ENCODE measurements at regions not wholly inside any gene's neighbourhood (a gene's known extent, or its start where the extent isn't known, plus 50 kb on each side); places are given as distances from the start of the nearest gene placed in this dataset.

DNA sequence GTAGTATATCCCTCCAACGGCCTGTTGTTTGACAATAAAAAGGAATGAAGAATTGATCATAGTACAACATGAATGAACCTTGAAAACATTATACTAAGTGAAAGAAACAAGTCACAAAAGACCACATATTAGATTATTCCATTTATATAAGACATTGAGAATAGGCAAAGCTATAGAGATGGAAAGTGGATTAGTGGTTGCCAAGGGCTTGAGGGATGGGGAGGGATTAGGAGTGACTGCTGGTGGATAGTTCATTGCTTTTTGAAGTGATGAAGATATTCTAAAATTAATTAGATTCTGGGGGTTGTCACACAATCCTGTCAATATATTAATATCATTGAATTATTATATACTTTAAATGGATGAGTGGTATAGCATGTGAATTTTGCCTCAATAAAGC, 142.5 kb upstream of the DPT start:
- no peak for DNase-seq (ENCODE audit: low read depth)

DNA sequence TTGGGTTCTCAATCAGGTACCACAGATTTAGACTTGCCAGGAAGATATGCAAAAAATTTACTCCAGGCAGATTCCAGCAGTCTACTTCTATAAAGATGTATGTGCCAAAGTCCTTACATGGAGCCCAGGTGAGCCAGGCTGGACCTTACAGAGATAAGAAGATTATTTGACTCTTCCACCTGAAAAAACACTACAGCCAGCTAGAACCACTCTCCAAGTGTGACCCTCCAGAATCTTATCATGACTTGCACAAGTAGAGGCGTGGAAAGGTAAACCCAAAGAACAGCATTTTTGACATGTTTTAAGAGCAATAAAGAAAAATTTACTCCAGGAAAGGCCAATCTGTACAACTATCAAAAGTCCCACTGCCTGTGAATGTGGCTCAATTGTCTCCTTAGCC, 146.8 kb upstream of the DPT start:
- DNase-seq (ENCODE audit: low read depth) = no peak

GRCh38 chr1:168876830-168877229, 147.8 kb upstream of the DPT start:
- DNase-seq (ENCODE audit: low read depth) = no peak

- DNase-seq (ENCODE audit: low read depth) = no peak
Observed at GRCh38 chr1:168879896-168880734, 151.1 kb upstream of the DPT start.

GRCh38 chr1:168881656-168882260, 152.8 kb upstream of the DPT start:
- no peak for DNase-seq (ENCODE audit: low read depth)

- no peak for DNase-seq (ENCODE audit: low read depth)
Observed at GRCh38 chr1:168887381-168887780, 158.4 kb upstream of the DPT start.

GRCh38 chr1:168888418-168888817, 159.4 kb upstream of the DPT start:
- DNase-seq (ENCODE audit: low read depth) = no peak

GRCh38 chr1:168892931-168893330, 163.9 kb upstream of the DPT start:
- no peak for DNase-seq (ENCODE audit: low read depth)

DNA sequence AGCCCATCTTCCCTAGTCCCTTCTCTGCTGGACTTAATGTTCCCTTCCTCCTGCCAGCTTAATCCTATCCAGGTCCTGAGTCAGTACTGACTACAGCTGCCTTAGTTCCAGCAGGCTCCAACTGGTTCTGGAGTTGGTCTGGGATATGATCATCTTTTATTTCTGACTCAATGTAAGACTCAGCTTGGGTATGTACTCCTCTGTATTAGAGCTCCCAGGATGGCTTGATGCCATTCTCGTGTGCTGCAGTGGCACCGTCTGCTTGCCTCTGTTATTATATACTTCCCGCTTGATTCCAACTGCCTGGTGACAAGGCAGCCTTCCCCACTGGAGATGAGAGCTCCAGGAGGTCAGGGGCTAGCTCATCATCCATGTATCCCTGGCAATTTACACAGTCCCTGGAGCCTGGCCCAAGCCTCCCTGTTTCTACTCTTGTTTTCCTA, 164.4 kb upstream of the DPT start:
- DNase-seq (ENCODE audit: low read depth) = no peak

DNA sequence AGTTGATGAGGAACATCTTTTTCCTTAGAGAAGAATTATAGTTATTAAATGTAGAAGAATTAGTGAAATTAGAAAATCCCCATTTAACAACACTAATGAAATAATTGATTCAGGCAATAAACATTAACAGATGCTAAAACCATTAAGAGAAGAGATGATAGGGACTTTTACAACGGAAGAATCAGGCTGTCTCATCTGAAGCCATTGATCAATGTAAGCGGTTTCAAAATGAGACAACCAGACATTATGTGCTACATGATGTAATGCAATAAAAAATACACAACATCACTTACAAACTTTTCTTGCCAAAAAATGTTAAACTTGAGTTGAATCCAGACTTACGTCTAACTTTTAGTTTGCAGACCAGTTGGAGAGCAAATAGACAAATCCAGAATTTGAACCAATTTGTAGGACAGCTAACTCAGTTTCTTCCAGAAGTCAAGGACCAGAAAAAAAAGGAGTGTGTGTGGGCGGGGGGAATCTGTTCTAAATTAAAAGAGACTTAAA, 165.4 kb upstream of the DPT start:
- no peak for DNase-seq (ENCODE audit: low read depth)

DNA sequence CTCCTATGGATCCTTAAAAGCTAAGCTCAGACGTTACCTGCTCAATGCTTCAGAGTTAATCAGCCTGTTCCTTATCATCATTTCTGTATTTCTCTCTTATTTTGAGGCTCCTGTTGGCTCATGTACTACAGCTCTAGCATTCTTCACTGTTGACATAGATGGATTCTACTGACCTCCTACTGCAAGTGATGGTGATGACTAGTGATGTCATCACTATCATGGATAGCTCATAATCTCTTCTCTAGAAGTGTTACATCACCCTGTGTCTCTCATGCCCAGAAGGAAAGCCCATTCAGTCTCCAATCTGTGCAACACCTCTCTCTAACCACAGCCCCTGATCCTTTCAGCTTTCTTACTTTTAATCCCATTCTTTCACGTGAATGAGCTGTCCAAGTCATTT, 168.2 kb upstream of the DPT start:
- DNase-seq (ENCODE audit: low read depth) = no peak

GRCh38 chr1:168903237-168903830, 174.3 kb upstream of the DPT start:
- no peak for DNase-seq (ENCODE audit: low read depth)

- no peak for DNase-seq (ENCODE audit: low read depth)
Observed at GRCh38 chr1:168905633-168906032, 176.6 kb upstream of the DPT start.

DNA sequence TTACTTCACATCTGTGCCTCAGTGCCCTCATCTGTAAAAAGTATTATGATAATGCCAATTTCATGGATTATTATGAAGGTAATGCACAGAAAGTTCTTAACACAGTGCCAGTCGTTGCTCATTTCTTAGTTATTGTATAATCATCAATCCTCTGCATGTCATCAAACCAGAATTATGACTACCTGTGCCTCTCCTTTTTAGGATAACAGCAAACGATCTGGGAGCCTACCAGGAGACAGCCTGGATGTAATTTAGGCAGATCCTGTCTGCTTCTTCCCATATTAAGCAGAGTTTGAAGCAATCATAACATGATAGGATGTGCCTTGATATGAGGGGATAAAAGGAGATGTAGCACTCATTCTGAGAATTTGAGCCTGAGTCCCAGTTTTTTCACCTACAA, 177.4 kb upstream of the DPT start:
- no peak for DNase-seq (ENCODE audit: low read depth)

GRCh38 chr1:168907053-168907452, 178.0 kb upstream of the DPT start:
- no peak for DNase-seq (ENCODE audit: low read depth)

DNA sequence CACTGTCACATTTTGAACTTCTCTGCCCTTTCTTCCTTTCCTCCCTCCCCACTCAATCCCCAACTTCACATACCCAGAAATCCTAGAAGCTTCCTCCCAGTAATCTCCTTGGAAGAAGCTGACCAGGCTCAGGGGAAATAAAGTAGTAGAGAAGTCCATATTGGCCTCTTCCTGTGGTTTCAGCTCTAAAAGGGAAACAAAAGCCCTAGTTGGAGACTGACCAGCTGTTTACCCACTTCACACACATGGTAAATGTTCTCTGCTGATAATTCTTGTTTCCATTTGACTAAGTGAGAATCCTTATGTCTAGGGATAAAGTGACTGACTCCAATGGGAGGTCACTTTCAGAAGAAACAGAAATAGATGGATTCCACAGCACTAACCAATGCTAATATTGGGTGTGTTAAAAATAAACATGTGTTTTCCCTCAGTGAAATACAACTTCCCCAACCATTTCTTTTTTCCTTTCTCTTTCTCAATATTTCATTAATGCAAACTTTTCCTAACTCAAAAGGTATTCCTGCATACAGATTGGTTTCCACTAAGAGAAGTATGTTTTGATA, 178.9 kb upstream of the DPT start:
- DNase-seq (ENCODE audit: low read depth) = no peak

DNA sequence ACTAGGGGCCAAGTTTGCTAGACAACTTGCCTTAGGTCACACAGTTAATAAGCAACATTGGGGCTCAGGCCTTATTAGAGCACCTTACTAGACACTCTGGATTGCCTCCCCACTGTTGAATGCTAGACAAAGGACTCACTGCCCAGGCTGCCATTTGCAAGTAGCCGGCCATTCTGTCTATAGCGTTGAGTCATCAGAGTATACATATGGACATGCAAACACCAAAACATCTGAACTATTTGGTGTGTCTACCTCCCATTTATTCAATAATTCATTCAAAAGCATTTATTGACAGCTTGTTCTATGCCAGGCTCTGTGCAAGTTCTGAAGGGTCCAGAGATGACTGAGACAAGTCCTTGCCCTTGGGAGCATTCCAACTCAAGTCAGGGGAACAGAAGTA, 181.4 kb upstream of the DPT start:
- DNase-seq (ENCODE audit: low read depth) = no peak

GRCh38 chr1:168911370-168911769, 182.4 kb upstream of the DPT start:
- no peak for DNase-seq (ENCODE audit: low read depth)

GRCh38 chr1:168913711-168914463, 184.9 kb upstream of the DPT start:
- DNase-seq (ENCODE audit: low read depth) = no peak

- no peak for DNase-seq (ENCODE audit: low read depth)
Observed at GRCh38 chr1:168917309-168917708, 188.3 kb upstream of the DPT start.

DNA sequence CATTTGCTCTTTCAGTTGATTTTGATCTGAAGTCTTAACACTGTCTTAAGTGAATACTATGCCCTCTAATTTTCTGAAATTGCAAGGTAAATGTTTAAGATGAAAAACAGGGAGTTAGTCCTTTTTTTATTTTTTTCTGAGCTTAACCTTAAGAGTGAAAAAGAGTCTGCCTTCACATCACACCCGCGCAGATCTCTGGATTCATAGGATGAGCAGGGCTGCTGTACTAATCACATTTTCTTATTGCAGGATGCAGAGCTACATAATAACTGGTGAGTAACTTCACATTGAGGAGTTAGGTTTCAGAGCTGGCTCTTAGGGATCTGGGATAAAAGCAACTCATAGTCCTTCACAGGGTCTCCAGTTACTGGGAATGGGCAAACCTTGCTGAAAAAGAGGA, 188.7 kb upstream of the ATP1B1 start:
- DNase-seq (ENCODE audit: low read depth) = no peak
